Lower leg skin (tissue), 3 donors: ENCODE measurements at regions not wholly inside any gene's neighbourhood (a gene's known extent, or its start where the extent isn't known, plus 50 kb on each side); places are given as distances from the start of the nearest gene placed in this dataset.

Experiments
- CTCF ChIP-seq, 3 donors: fragments of 450-650 bp; IDR thresholded peaks; one replicate each; pipeline ENCODE4 v1.5.1; 2016; ENCODE audit warnings: antibody characterized with exemption in 3 of 3, mild to moderate bottlenecking in 3 of 3, moderate library complexity in 2 of 3
- POLR2A ChIP-seq, 2 donors: fragments of 450-650 bp; IDR thresholded peaks; one replicate each; pipeline ENCODE4 v1.6.1; 2016 to 2017; ENCODE audit warnings: antibody characterized with exemption in 2 of 2, mild to moderate bottlenecking in 1 of 2, moderate library complexity in 1 of 2

GRCh38 chr13:70703755-70704154 lies 595.5 kb upstream of the KLHL1 start:
- no peak for TF ChIP-seq POLR2A (IDR thresholded peaks at IDR 0.05)
- TF ChIP-seq CTCF (IDR thresholded peaks at IDR 0.05) = no peak
